Right lung (tissue), 2 donors: ENCODE measurements at regions not wholly inside any gene's neighbourhood (a gene's known extent, or its start where the extent isn't known, plus 50 kb on each side); places are given as distances from the start of the nearest gene placed in this dataset.
A peak's percentile ranks its signal among the peaks of the same experiment; 100 is the strongest.
"Not testable (repeated sequence)": the region's sequence is repeated elsewhere in the genome, so short reads cannot be mapped to it uniquely, and the experiment has no call there.

ENCODE experiments used
- DNase-seq, 2 donors: peaks; one replicate each; pipeline ENCODE4 v3.0.0-alpha.2; 2013

GRCh38 chr10:3578159-3578558, 206.8 kb downstream of the KLF6 start:
- no peak for DNase-seq

DNA sequence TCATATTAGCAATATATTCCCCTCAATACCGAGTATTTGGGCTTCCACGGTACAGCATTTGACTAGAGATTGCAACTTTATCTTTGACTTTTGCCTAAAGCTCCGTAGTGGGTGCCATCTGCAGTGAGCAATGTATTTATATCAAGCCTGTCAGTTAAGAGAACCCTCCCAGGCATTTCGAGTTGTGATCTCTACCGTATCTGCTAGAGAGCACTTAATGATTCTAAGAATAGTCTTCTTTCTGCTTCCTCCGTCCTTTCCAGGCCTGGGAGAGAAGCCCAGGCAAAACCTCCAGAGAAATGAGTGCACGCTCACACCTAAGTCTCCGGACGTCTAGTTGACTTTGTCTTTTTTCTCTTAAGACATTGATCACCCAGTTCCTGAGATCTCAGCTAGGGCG, 210.6 kb downstream of the KLF6 start:
- no peak for DNase-seq

- DNase-seq = no peak
Measured at GRCh38 chr10:3573498-3573897, 211.5 kb downstream of the KLF6 start.

GRCh38 chr10:3571310-3571825, 213.6 kb downstream of the KLF6 start:
- no peak for DNase-seq

- no peak for DNase-seq
Measured at GRCh38 chr10:3570855-3571266, 214.1 kb downstream of the KLF6 start.

DNA sequence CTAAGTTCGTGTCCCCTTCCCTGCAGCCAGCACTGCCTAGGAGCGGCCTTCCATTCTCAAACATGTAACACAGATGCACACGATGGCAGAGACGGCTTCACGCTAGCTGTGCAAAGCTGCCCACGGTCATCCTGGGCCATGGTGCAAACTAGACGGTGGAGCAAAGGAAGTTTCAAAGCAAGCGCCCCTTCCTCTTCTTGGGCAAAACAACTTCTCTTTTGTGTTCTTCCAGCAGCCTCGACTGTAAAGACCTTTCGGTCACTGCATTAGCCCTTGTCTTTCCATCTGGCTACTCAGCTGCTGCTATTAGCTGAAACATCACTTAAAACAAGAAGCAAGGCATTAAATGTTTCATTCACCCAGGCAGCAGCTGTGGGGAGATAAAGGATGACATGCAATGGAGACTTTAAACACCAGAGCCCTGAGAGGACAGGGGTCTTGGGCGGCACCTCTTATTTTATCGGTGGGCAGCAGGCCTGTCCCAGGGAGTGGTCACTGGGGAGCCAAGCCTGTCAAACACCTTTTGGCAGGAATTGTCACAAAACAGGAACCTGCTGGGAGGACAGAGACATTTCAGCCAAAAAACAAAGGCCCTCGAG, 214.8 kb downstream of the KLF6 start:
- DNase-seq = no peak

- DNase-seq = no peak
Measured at GRCh38 chr10:3568983-3569382, 216.0 kb downstream of the KLF6 start.

- DNase-seq = no peak
Measured at GRCh38 chr10:3568392-3568791, 216.6 kb downstream of the KLF6 start.

DNA sequence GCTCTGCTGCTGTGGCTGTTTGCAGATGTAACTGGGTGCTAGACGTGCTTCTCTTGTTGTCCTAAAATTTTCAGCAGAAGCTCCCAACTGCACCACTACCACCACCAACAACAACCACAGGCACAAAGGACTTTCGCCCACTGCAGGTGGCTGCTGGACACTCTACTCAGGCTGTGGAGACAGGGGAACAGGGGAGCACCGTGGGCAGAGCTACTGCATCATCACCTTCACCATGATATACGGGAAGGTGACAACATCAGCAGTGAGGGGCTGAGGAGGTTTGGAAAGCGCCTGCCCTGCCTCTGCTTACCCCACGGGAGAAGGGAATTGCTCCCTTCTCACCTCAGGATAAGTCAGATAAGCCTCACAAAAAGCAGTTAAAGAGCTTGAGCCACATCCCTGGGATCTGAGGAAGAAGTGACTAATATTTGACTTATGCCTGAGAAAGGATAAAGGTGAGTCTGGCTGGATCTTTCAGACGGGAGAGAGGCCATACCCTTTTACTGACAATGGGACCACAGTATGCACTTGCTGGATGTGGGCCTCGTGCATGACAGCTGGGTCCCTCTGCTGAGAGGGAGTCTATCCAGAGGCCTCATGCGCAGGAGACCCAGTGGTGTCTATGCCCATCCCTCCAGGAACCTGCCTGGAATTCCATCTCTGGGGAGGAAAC, 217.6 kb downstream of the KLF6 start:
- DNase-seq = no peak

- DNase-seq = no peak
Measured at GRCh38 chr10:3566627-3567026, 218.4 kb downstream of the KLF6 start.

DNA sequence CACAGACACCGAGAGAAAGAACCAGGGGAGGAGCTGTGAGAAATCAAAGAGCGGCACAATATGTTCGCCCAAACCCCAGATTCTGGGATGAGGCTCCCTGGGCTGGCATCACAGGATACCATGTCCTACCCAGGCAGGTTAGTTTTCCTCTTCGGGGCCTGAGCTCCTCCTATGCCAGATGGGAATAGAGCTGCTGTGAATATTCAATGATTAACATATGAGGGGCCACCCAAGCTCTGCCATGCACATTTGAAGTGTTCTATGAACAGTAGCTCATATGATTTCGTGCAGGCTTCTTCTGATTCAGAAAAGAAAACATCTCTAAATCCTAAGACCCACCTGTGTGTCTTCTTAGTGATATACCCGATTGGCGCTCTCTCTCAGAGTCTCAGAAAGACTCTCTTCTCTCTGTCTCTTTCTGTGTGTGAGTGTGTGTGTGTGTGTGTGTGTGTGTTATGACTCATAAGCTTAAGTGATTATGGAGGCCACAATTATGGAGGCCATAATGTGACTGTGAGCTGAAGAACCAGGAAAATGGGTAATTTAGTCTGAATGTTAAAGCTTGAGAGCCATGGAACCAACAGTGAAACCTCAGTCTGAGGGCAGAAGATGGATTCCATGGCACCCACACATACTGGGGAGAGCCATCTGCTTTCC, 220.5 kb downstream of the KLF6 start:
- DNase-seq = no peak

GRCh38 chr10:3563298-3563697, 221.7 kb downstream of the KLF6 start:
- no peak for DNase-seq

GRCh38 chr10:3560628-3561027, 224.4 kb downstream of the KLF6 start:
- DNase-seq = not testable (repeated sequence)

- DNase-seq = no peak
Measured at GRCh38 chr10:3559527-3559926, 225.5 kb downstream of the KLF6 start.

DNA sequence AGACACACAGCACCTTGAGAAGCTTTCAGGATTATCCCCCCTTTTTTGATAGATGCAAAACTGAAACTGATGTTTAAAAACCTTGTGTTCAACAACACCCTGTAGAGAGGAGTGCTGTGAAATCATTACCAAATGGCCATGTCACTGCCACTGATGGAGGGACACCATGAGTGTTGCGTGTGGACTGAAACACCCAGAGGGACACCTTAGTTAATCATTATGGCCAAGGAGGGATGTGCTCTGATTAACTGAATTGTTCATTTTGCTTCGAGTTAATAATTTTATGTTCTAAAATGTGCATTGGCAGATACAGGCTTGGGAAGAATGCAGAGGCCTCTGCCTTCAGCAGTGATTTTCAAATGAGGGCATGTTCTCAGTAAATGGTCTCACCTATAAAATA, 226.0 kb downstream of the KLF6 start:
- no peak for DNase-seq

DNA sequence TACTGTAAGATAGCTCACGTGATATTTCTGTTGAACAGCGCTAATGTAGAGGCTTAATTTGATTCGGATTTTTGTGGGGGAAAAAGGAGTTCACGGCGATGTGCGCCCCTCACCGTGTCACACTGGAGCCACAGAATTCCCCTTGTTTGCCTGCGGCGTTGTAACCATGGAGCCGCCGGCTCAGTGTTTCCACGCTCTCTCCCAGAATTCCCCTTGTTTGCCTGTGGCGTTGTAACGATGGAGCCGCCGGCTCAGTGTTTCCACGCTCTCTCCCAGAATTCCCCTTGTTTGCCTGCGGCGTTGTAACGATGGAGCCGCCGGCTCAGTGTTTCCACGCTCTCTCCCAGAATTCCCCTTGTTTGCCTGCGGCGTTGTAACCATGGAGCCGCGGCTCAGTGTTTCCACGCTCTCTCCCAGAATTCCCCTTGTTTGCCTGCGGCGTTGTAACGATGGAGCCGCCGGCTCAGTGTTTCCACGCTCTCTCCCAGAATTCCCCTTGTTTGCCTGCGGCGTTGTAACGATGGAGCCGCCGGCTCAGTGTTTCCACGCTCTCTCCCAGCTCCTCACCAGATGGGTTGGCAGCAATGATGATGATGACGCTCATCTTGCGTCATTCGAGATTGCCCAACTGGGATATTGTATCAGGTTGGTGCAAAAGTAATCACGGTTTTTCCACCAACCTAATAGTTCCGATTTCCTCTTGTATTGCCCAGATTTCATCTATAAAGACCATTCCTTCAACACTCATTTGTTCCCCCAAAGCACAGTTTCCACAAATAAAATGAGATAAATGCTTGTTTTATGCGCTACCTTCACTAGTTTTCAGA, 228.6 kb downstream of the KLF6 start:
- peak in 1 of 2 donors; percentile 41 for DNase-seq

- no peak for DNase-seq
Measured at GRCh38 chr10:3554121-3554522, 230.9 kb downstream of the KLF6 start.

GRCh38 chr10:3552281-3552680, 232.7 kb downstream of the KLF6 start:
- no peak for DNase-seq

DNA sequence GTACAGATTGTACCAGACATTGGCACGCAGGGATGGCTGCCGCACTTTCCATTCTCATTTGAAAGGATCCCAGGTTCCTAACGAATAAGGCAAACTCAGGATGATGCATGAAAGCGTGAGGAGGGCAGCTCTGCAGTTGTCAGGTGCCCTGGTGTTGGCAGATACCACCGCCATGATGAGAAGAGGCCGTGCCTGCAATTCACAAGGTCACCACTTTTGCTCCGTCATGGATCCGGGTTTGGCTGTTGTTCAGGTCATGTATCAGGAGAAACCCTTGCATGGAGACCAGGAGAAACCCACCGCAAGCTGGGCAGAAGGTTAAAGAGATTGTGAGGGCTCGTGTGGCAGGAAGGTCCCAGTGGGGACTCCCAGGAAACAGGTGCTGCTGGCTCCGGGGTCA, 233.2 kb downstream of the KLF6 start:
- DNase-seq = no peak

DNA sequence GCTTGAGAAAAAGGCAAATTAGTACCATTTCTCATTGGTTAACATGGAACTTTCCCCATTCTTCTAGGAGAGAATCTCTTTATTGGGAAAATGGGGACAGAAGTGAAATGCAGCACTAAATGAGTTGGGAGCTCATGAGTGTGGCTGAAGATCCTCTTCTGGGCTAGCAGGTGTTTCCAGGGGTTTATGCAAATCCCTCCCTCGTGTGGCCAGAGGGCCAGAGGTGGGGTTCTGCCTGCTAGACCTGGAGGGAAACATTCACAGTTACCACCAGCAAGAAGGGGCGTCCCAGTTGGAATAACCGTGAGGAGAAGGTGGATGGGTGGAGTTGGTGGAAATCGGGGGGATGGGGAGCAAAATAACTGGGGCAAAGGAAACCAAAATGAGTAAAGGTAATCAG, 235.9 kb downstream of the KLF6 start:
- DNase-seq = no peak

DNA sequence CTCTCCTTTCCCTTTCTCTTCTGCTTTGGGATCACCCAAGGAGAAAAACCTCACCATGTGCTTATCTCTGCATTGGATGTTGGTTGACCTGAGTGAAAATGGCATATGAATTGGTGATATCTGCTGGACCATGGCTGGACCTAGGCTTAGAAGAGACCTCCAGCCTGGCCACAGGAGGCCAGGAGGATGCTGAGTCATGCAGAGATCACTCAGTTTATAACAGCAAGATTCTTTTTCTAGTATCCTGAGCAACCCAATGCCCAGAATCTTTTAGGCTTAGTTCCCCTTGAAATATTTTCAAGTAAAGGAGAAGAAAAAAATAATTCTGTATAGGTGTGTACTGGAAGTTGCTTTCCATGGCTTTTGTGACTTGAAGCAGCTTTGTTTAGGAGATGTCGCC, 236.3 kb downstream of the KLF6 start:
- DNase-seq = no peak

DNA sequence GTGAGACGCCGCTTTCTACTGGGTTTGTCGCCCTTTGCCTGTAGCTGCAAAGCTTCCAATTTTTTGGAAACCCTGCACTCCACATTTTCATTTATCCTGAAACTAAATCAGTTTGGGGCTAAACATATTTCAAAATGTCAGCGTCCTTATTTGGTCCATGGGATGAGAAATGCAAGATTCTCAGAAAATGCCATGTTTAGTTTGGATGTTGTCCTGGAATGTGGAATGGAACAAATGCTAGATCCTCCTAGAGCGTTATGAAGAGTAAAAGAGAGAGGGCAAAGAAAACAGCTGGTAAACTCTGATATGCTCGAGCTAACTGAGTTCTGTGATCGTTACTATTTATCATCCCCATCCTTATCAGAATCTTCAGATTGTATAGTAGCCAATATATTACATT, 236.9 kb downstream of the KLF6 start:
- DNase-seq = no peak
